H1 (cell line): ENCODE measurements at regions not wholly inside any gene's neighbourhood (a gene's known extent, or its start where the extent isn't known, plus 50 kb on each side); places are given as distances from the start of the nearest gene placed in this dataset.

Source experiments
- CTCF ChIA-PET: fragments of 300-600 bp; sonication (Branson Sonifier 250); formaldehyde crosslinking; loops from one replicate; lab custom pipeline; 2021; ENCODE audit not compliant: partially characterized antibody; lab: Charles Lee
- POLR2A ChIA-PET: fragments of 300-600 bp; sonication (Branson Sonifier 250); formaldehyde crosslinking; loops from one replicate; lab custom pipeline; 2021; ENCODE audit warnings: inconsistent platforms; ENCODE audit not compliant: partially characterized antibody; lab: Charles Lee
- DNase-seq, 2 experiments: peaks; one replicate each; pipeline versions ENCODE4 v3.0.0 to v3.0.0-alpha.2; 2010 to 2022; ENCODE audit warnings: low spot score in 2 of 2, low read depth in 1 of 2, mixed read lengths in 1 of 2
- FAIRE-seq: peaks from 2 replicates; lab custom pipeline; 2011; peaks lifted over from hg19 to GRCh38; lab: Jason Lieb, UNC
- H2AFZ ChIP-seq: 2 replicates; pipeline ENCODE4 v1.8.1; 2012; ENCODE audit warnings: low read length, inconsistent platforms
- H2AK5ac ChIP-seq: 2 replicates; pipeline ENCODE4 v1.6.1; 2013; ENCODE audit warnings: low read depth, low read length
- H2BK120ac ChIP-seq: replicated peaks from 2 replicates; pipeline ENCODE3; 2013; ENCODE audit warnings: low read depth, low read length, inconsistent platforms
- H2BK12ac ChIP-seq: 2 replicates; pipeline ENCODE4 v1.6.1; 2013; ENCODE audit warnings: low read depth, low read length
- H2BK15ac ChIP-seq: 2 replicates; pipeline ENCODE4 v1.6.1; 2013; ENCODE audit warnings: low read length
- H2BK20ac ChIP-seq: 2 replicates; pipeline ENCODE4 v1.6.1; 2013; ENCODE audit warnings: low read length
- H2BK5ac ChIP-seq: 2 replicates; pipeline ENCODE4 v1.6.1; 2013; ENCODE audit warnings: low read depth, low read length
- H3K14ac ChIP-seq: 2 replicates; pipeline ENCODE4 v1.6.1; 2013; ENCODE audit warnings: inconsistent platforms; ENCODE audit not compliant: insufficient read length
- H3K18ac ChIP-seq: 2 replicates; pipeline ENCODE4 v1.6.1; 2013; ENCODE audit warnings: low read length; ENCODE audit errors: extremely low read depth
- H3K23ac ChIP-seq: 2 replicates; pipeline ENCODE4 v1.6.1; 2013; ENCODE audit warnings: inconsistent platforms; ENCODE audit not compliant: insufficient read length
- H3K23me2 ChIP-seq: 2 replicates; pipeline ENCODE4 v1.6.1; 2013; ENCODE audit warnings: low read depth, low read length
- H3K27ac ChIP-seq: 2 replicates; pipeline ENCODE4 v1.6.1; 2011; ENCODE audit warnings: low read depth, low read length, inconsistent platforms
- H3K27me3 ChIP-seq, 4 experiments: replicated peaks in 1 of 4; 1 replicate in 1 of 4; 2 replicates in 3 of 4; pipeline versions ENCODE4 v1.6.1 to v1.8.1; 2011 to 2013; ENCODE audit warnings: low read length in 3 of 4, mild to moderate bottlenecking in 3 of 4, inconsistent platforms in 2 of 4, mixed read lengths in 2 of 4, moderate library complexity in 1 of 4; ENCODE audit not compliant: control insufficient read depth in 3 of 4, insufficient read depth in 3 of 4; ENCODE audit errors: extremely low read depth in 1 of 4
- H3K36me3 ChIP-seq, 4 experiments: 2 replicates each; pipeline versions ENCODE4 v1.6.1 to v1.8.1; 2011 to 2013; ENCODE audit warnings: mild to moderate bottlenecking in 4 of 4, low read length in 3 of 4, moderate library complexity in 2 of 4, control low read depth in 1 of 4, inconsistent platforms in 1 of 4; ENCODE audit not compliant: insufficient read depth in 4 of 4, control insufficient read depth in 2 of 4
- H3K4ac ChIP-seq: replicated peaks from 2 replicates; pipeline ENCODE3; 2013; ENCODE audit warnings: low read length, low read depth, mixed read lengths, inconsistent platforms; ENCODE audit not compliant: insufficient read length
- H3K4me1 ChIP-seq, 4 experiments: replicated peaks in 1 of 4; 1 replicate in 1 of 4; 2 replicates in 3 of 4; pipeline versions ENCODE4 v1.6.1 to v1.8.1; 2011 to 2013; ENCODE audit warnings: low read length in 3 of 4, inconsistent platforms in 2 of 4, mixed read lengths in 1 of 4; ENCODE audit not compliant: insufficient read depth in 4 of 4, control insufficient read depth in 3 of 4
- H3K4me2 ChIP-seq, 2 experiments: 2 replicates each; pipeline versions ENCODE4 v1.6.1 to v1.8.1; 2011 to 2013; ENCODE audit warnings: low read depth in 2 of 2, low read length in 2 of 2, control low read depth in 1 of 2, inconsistent platforms in 1 of 2, mild to moderate bottlenecking in 1 of 2; ENCODE audit not compliant: insufficient read depth in 1 of 2
- H3K4me3 ChIP-seq, 4 experiments: fragments of 200-600, 300-600 bp in 1 of 4; sonication (generic), shearing (Covaris generic), sonication (Bioruptor Twin) in 1 of 4; 2 replicates each; pipeline versions ENCODE4 v1.5.1 to v1.8.1; 2011 to 2016; ENCODE audit warnings: low read length in 4 of 4, low read depth in 3 of 4, control low read depth in 2 of 4, inconsistent platforms in 2 of 4, mild to moderate bottlenecking in 2 of 4, mixed read lengths in 1 of 4, moderate library complexity in 1 of 4; ENCODE audit not compliant: insufficient read depth in 2 of 4; ENCODE audit errors: extremely low read depth in 1 of 4
- H3K56ac ChIP-seq: replicated peaks from 2 replicates; pipeline ENCODE3; 2013; ENCODE audit warnings: low read depth, mild to moderate bottlenecking, mixed read lengths, low read length, inconsistent platforms; ENCODE audit not compliant: insufficient read length
- H3K79me1 ChIP-seq: 2 replicates; pipeline ENCODE4 v1.6.1; 2013; ENCODE audit warnings: low read depth, low read length, control low read depth
- H3K79me2 ChIP-seq, 2 experiments: 2 replicates each; pipeline versions ENCODE4 v1.6.1 to v1.8.1; 2012 to 2013; ENCODE audit warnings: low read length in 2 of 2, mild to moderate bottlenecking in 2 of 2, inconsistent platforms in 1 of 2; ENCODE audit not compliant: insufficient read depth in 2 of 2, control insufficient read depth in 1 of 2
- H3K9ac ChIP-seq, 4 experiments: replicated peaks in 1 of 4; 1 replicate in 1 of 4; 2 replicates in 3 of 4; pipeline versions ENCODE4 v1.6.1 to v1.8.1; 2011 to 2013; ENCODE audit warnings: low read depth in 3 of 4, low read length in 3 of 4, control low read depth in 2 of 4, mild to moderate bottlenecking in 2 of 4, moderate library complexity in 2 of 4, inconsistent platforms in 1 of 4; ENCODE audit errors: extremely low read depth in 1 of 4
- H3K9me3 ChIP-seq, 2 experiments: 2 replicates each; pipeline versions ENCODE4 v1.6.1 to v1.8.1; 2012 to 2013; ENCODE audit warnings: mild to moderate bottlenecking in 2 of 2, moderate library complexity in 2 of 2, control low read depth in 1 of 2, inconsistent platforms in 1 of 2, low read depth in 1 of 2, low read length in 1 of 2, mixed read lengths in 1 of 2; ENCODE audit not compliant: insufficient read depth in 2 of 2
- H4K20me1 ChIP-seq, 2 experiments: replicated peaks in 1 of 2; 2 replicates each; pipeline versions ENCODE3 to v1.8.1; 2011 to 2013; ENCODE audit warnings: inconsistent platforms in 2 of 2, low read length in 2 of 2, mild to moderate bottlenecking in 1 of 2; ENCODE audit not compliant: insufficient read depth in 2 of 2, control insufficient read depth in 1 of 2
- H4K5ac ChIP-seq: 2 replicates; pipeline ENCODE4 v1.6.1; 2013; ENCODE audit warnings: low read length, low read depth, mixed read lengths, inconsistent platforms; ENCODE audit not compliant: insufficient read length
- H4K8ac ChIP-seq: 2 replicates; pipeline ENCODE4 v1.8.0; 2013; ENCODE audit warnings: mild to moderate bottlenecking, moderate library complexity, low read length, inconsistent platforms; ENCODE audit not compliant: insufficient read depth; ENCODE audit errors: extremely low read depth
- H4K91ac ChIP-seq: replicated peaks from 2 replicates; pipeline ENCODE3; 2013; ENCODE audit warnings: low read length, mixed read lengths, inconsistent platforms; ENCODE audit not compliant: insufficient read length
- CHD1 ChIP-seq: IDR thresholded peaks from 2 replicates; pipeline ENCODE4 v1.6.1; 2012; ENCODE audit warnings: low read depth, low read length, improper control_type of control experiment
- CREB1 ChIP-seq: IDR thresholded peaks from 2 replicates; pipeline ENCODE4 v1.6.1; 2012; ENCODE audit warnings: inconsistent platforms
- RFX5 ChIP-seq: IDR thresholded peaks from 2 replicates; pipeline ENCODE4 v1.6.1; 2011; ENCODE audit warnings: low read depth, low read length, improper control_type of control experiment, borderline replicate concordance
- TAF1 ChIP-seq: IDR thresholded peaks from 2 replicates; pipeline ENCODE4 v1.6.1; 2011; ENCODE audit warnings: mild to moderate bottlenecking, low read depth, low read length
- USF2 ChIP-seq: IDR thresholded peaks from 2 replicates; pipeline ENCODE4 v1.6.1; 2011; ENCODE audit warnings: low read length, improper control_type of control experiment
- WGBS, 2 experiments: shearing (Covaris generic) in 1 of 2; methylation state at CpG; one replicate each; pipeline versions ENCODE4 v1.1.6 to v1.1.7; 2013 to 2015; ENCODE audit warnings: low lambda C conversion rate in 2 of 2, mixed read lengths in 2 of 2, inconsistent platforms in 1 of 2, low coverage in 1 of 2, missing lambda C conversion rate in 1 of 2; ENCODE audit not compliant: insufficient replicate concordance in 2 of 2, insufficient coverage in 1 of 2, insufficient read length in 1 of 2; ENCODE audit errors: extremely low coverage in 1 of 2, missing lambda C conversion rate in 1 of 2; 5-methylcytosine and 5-hydroxymethylcytosine counted together

DNA sequence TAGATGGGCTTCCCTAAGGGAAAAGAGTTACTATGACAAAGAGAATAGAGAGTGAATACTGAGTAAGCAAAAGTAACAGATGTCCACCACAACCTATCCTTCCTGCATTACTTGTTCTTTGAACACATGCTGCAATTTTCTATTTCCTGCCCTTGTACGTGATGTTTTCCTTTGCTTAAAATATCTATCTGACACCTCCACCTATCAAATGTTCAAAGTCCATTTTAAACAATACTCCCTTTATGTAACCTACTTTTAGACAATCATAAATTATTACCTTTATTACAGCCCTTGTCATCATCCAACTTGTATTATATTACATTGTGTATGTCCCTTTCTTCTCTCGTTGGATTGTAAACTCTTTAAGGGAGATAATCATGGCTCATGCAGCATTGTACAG is 147.2 kb upstream of the DYRK2 start:
- no peak overlapping the region for H2BK15ac ChIP-seq
- no peaks in the 10 kb centered on the region for H3K79me2 ChIP-seq
- H3K27me3 ChIP-seq = no peaks in the 10 kb centered on the region
- no peaks in the 10 kb centered on the region for H3K36me3 ChIP-seq
- no peak overlapping the region for H3K56ac ChIP-seq
- no peak overlapping the region for H3K4me2 ChIP-seq
- H3K14ac ChIP-seq = no peak overlapping the region
- H3K23ac ChIP-seq = no peak overlapping the region
- no peak for DNase-seq
- H2AK5ac ChIP-seq = no peak overlapping the region
- peaks cover 0 to under 1% (median 0%) of the 10 kb centered on the region in 4 experiments; a peak in 1 of 7 replicates for H3K4me1 ChIP-seq
- WGBS, 2 experiments = 95% methylated on average over 2 of the region's 2 CpGs; no CpG with 5 or more reads in 1 of the 2 experiments
- H4K91ac ChIP-seq = no peak overlapping the region
- no peak overlapping the region for H2BK12ac ChIP-seq
- no peak overlapping the region for H2AFZ ChIP-seq
- TF ChIP-seq CHD1 (no peak), CREB1 (no peak), RFX5 (no peak), TAF1 (no peak), USF2 (no peak)
- CTCF ChIA-PET = interaction anchor here (0.5 to 1.8 kb wide), 3 partner anchors 10 to 276 kb away, joined by 3 to 5 read pairs (median 3); no protein-coding TSS in a partner anchor
- no peak overlapping the region for H2BK20ac ChIP-seq
- H3K79me1 ChIP-seq = no peaks in the 10 kb centered on the region
- H2BK5ac ChIP-seq = no peak overlapping the region
- no peak overlapping the region for H3K27ac ChIP-seq
- H3K23me2 ChIP-seq = no peaks in the 10 kb centered on the region; the same call in 1 of the 2 replicates
- FAIRE-seq = no peak
- no peak overlapping the region for H2BK120ac ChIP-seq
- no peak overlapping the region for H3K4me3 ChIP-seq
- POLR2A ChIA-PET = no interaction called here
- H3K18ac ChIP-seq = no peak overlapping the region
- H4K20me1 ChIP-seq = no peaks in the 10 kb centered on the region
- no peaks in the 10 kb centered on the region for H3K9me3 ChIP-seq
- H4K5ac ChIP-seq = no peak overlapping the region
- no peak overlapping the region for H4K8ac ChIP-seq
- no peak overlapping the region for H3K9ac ChIP-seq
- no peak overlapping the region for H3K4ac ChIP-seq
